A673 (cell line): ENCODE measurements at regions not wholly inside any gene's neighbourhood (a gene's known extent, or its start where the extent isn't known, plus 50 kb on each side); places are given as distances from the start of the nearest gene placed in this dataset.

ENCODE experiments used
- BruUV-seq: library from RNA; stranded (reverse); fragments of 400-500 nt; replicated peaks from 2 replicates; lab custom pipeline; 2021; lab: Mats Ljungman, UMichigan
- CTCF ChIA-PET: fragments of 300-600 bp; sonication (Branson Sonifier 250); formaldehyde crosslinking; loops from one replicate; lab custom pipeline; 2022; ENCODE audit warnings: antibody characterized with exemption; lab: Charles Lee
- POLR2A ChIA-PET: fragments of 300-600 bp; sonication (Branson Sonifier 250); formaldehyde crosslinking; loops from one replicate; lab custom pipeline; 2022; ENCODE audit warnings: antibody characterized with exemption; ENCODE audit not compliant: low non-redundant PET; lab: Charles Lee
- DNase-seq: peaks from one replicate; pipeline ENCODE4 v3.0.0-alpha.2; 2015; ENCODE audit warnings: low spot score
- H3K27ac ChIP-seq: fragments of 200-600 bp; sonication (generic); 2 replicates; pipeline ENCODE4 v1.5.1; 2016; ENCODE audit warnings: mixed run types, low read depth, mild to moderate bottlenecking, mixed read lengths, antibody characterized with exemption, low read length; ENCODE audit not compliant: poor library complexity, severe bottlenecking
- H3K27me3 ChIP-seq: fragments of 200-600 bp; sonication (generic); replicated peaks from 2 replicates; pipeline ENCODE4 v1.6.1; 2017; ENCODE audit warnings: mixed run types, low read depth, mild to moderate bottlenecking, mixed read lengths, antibody characterized with exemption, low read length; ENCODE audit not compliant: insufficient read depth, poor library complexity
- H3K36me3 ChIP-seq: fragments of 200-600 bp; sonication (generic); 2 replicates; pipeline ENCODE4 v1.6.1; 2016; ENCODE audit warnings: mixed run types, mild to moderate bottlenecking, mixed read lengths, antibody characterized with exemption, low read length; ENCODE audit not compliant: insufficient read depth, poor library complexity, severe bottlenecking
- H3K4me1 ChIP-seq: fragments of 200-600 bp; sonication (generic); 2 replicates; pipeline ENCODE4 v1.6.1; 2017; ENCODE audit warnings: mixed run types, mild to moderate bottlenecking, mixed read lengths, antibody characterized with exemption, low read length; ENCODE audit not compliant: insufficient read depth, poor library complexity, severe bottlenecking
- H3K4me3 ChIP-seq: fragments of 200-600 bp; sonication (generic); 2 replicates; pipeline ENCODE4 v1.5.1; 2016; ENCODE audit warnings: low read depth, mixed run types, mild to moderate bottlenecking, mixed read lengths, low read length; ENCODE audit not compliant: poor library complexity, severe bottlenecking
- H3K9me3 ChIP-seq: fragments of 200-600 bp; sonication (generic); 2 replicates; pipeline ENCODE4 v1.6.1; 2016; ENCODE audit warnings: mixed run types, low read depth, mild to moderate bottlenecking, mixed read lengths, antibody characterized with exemption, low read length; ENCODE audit not compliant: poor library complexity, severe bottlenecking
- CTCF ChIP-seq: fragments of 300-800, 200-600 bp; sonication (generic); conservative IDR thresholded peaks from 2 replicates; pipeline ENCODE4 v1.5.1; 2017; ENCODE audit warnings: low read depth, mild to moderate bottlenecking, antibody characterized with exemption, low read length, moderate library complexity, mixed read lengths
- EZH2 ChIP-seq: fragments of 200-600 bp; sonication (generic); IDR thresholded peaks from 2 replicates; pipeline ENCODE4 v1.6.1; 2017; ENCODE audit warnings: borderline replicate concordance, low read depth, mild to moderate bottlenecking, mixed read lengths, antibody characterized with exemption, low read length; ENCODE audit not compliant: poor library complexity, severe bottlenecking
- intact Hi-C: fragments of 100-400 bp; cut with micrococcal nuclease; formaldehyde crosslinking; loops from one replicate; pipeline ENCODE4 v1.10.0; 2022; ENCODE audit not compliant: unreplicated experiment

- CTCF ChIA-PET: no interaction called here
Measured at GRCh38 chr3:132203889-132204596, 113.2 kb upstream of the ACP3 start.

GRCh38 chr3:132205609-132206008, 111.6 kb upstream of the ACP3 start:
- H3K4me3 ChIP-seq: no peak overlapping the region
- no peak for DNase-seq
- peaks cover 7% of the 10 kb centered on the region for H3K4me1 ChIP-seq
- H3K9me3 ChIP-seq: no peaks in the 10 kb centered on the region
- intact Hi-C loops: no loop called here
- H3K27ac ChIP-seq: no peak overlapping the region
- BruUV-seq: no TSS peak
- ChIA-PET CTCF (no interaction called here), POLR2A (no interaction called here)
- H3K36me3 ChIP-seq: no peaks in the 10 kb centered on the region
- H3K27me3 ChIP-seq: no peaks in the 10 kb centered on the region
- TF ChIP-seq CTCF: no peak
- no peak for TF ChIP-seq EZH2

More at GRCh38 chr3:132203889-132204596, 113.2 kb upstream of the ACP3 start:
- H3K27me3 ChIP-seq: no peaks in the 10 kb centered on the region
- intact Hi-C loops: no loop called here
- TF ChIP-seq EZH2: no peak
- TF ChIP-seq CTCF: no peak
- no peak for DNase-seq
- no peaks in the 10 kb centered on the region for H3K36me3 ChIP-seq
- BruUV-seq: no TSS peak
- no peaks in the 10 kb centered on the region for H3K9me3 ChIP-seq
- POLR2A ChIA-PET: no interaction called here
- no peak overlapping the region for H3K27ac ChIP-seq
- H3K4me3 ChIP-seq: no peak overlapping the region
- peaks cover 7% of the 10 kb centered on the region for H3K4me1 ChIP-seq

- Histone ChIP-seq H3K27me3 (no peaks in the 10 kb centered on the region), H3K36me3 (no peaks in the 10 kb centered on the region), H3K27ac (no peak overlapping the region), H3K4me3 (no peak overlapping the region), H3K9me3 (no peaks in the 10 kb centered on the region), H3K4me1 (peaks cover 5% of the 10 kb centered on the region)
- DNase-seq: no peak
- BruUV-seq: no TSS peak
- ChIA-PET CTCF (interaction anchor here (0.8 to 1.6 kb wide), 4 partner anchors 9 to 660 kb away, joined by 3 to 13 read pairs (median 6); partner anchors contain the start of gene CPNE4), POLR2A (interaction anchor here (0.9 kb wide), 1 partner anchor 171 kb away, joined by 3 read pairs; no protein-coding TSS in a partner anchor)
- intact Hi-C loops: no loop called here
- no peak for TF ChIP-seq CTCF
- TF ChIP-seq EZH2: no peak
Measured at GRCh38 chr3:132209855-132210254, 107.4 kb upstream of the ACP3 start.
